ENCODE measurements at regions not wholly inside any gene's neighbourhood (a gene's known extent, or its start where the extent isn't known, plus 50 kb on each side); places are given as distances from the start of the nearest gene placed in this dataset.

GRCh38 chr20:55540486-55540885 is 464.8 kb downstream of the CBLN4 start:
- no peak for TF ChIP-seq CTCF (IDR thresholded peaks at IDR 0.05)
- no peak overlapping the region for H3K4me3 Mint-ChIP-seq
- peaks cover 4% of the 10 kb centered on the region for H3K27me3 Mint-ChIP-seq (ENCODE audit: low read depth, poor library complexity)
- DNase-seq, result no peak
- no peak overlapping the region for H3K27ac Mint-ChIP-seq
- no peaks in the 10 kb centered on the region for H3K4me1 Mint-ChIP-seq
- no peaks in the 10 kb centered on the region for H3K9me3 Mint-ChIP-seq
- no peaks in the 10 kb centered on the region for H3K36me3 Mint-ChIP-seq (ENCODE audit: low read depth)

GRCh38 chr20:55540013-55540412 is 465.3 kb downstream of the CBLN4 start:
- no peaks in the 10 kb centered on the region for H3K9me3 Mint-ChIP-seq
- H3K4me3 Mint-ChIP-seq, result no peak overlapping the region
- H3K36me3 Mint-ChIP-seq (ENCODE audit: low read depth), result no peaks in the 10 kb centered on the region
- no peak for DNase-seq
- no peak overlapping the region for H3K27ac Mint-ChIP-seq
- peaks cover 4% of the 10 kb centered on the region for H3K27me3 Mint-ChIP-seq (ENCODE audit: low read depth, poor library complexity)
- TF ChIP-seq CTCF (IDR thresholded peaks at IDR 0.05), result no peak
- H3K4me1 Mint-ChIP-seq, result no peaks in the 10 kb centered on the region

- Mint-ChIP-seq H3K9me3 (no peaks in the 10 kb centered on the region), H3K4me3 (no peak overlapping the region), H3K27me3 (ENCODE audit: low read depth, poor library complexity) (peaks cover 3% of the 10 kb centered on the region), H3K27ac (no peak overlapping the region), H3K36me3 (ENCODE audit: low read depth) (no peaks in the 10 kb centered on the region), H3K4me1 (no peaks in the 10 kb centered on the region)
- TF ChIP-seq CTCF (IDR thresholded peaks at IDR 0.05), result no peak
- DNase-seq, result no peak
Measured at GRCh38 chr20:55538261-55538908, 466.9 kb downstream of the CBLN4 start.

GRCh38 chr20:55535366-55535765 is 470.0 kb downstream of the CBLN4 start:
- no peaks in the 10 kb centered on the region for H3K9me3 Mint-ChIP-seq
- DNase-seq, result no peak
- H3K36me3 Mint-ChIP-seq (ENCODE audit: low read depth), result no peaks in the 10 kb centered on the region
- no peak overlapping the region for H3K27ac Mint-ChIP-seq
- no peak for TF ChIP-seq CTCF (IDR thresholded peaks at IDR 0.05)
- H3K4me1 Mint-ChIP-seq, result no peaks in the 10 kb centered on the region
- H3K27me3 Mint-ChIP-seq (ENCODE audit: low read depth, poor library complexity), result peaks cover 3% of the 10 kb centered on the region
- no peak overlapping the region for H3K4me3 Mint-ChIP-seq

- Mint-ChIP-seq H3K27ac (no peak overlapping the region), H3K4me1 (peaks cover 1% of the 10 kb centered on the region), H3K9me3 (no peaks in the 10 kb centered on the region), H3K36me3 (ENCODE audit: low read depth) (no peaks in the 10 kb centered on the region), H3K4me3 (no peak overlapping the region), H3K27me3 (ENCODE audit: low read depth, poor library complexity) (peaks cover 3% of the 10 kb centered on the region)
- no peak for TF ChIP-seq CTCF (IDR thresholded peaks at IDR 0.05)
- DNase-seq, result no peak
Measured at GRCh38 chr20:55533632-55534031, 471.7 kb downstream of the CBLN4 start.

- Mint-ChIP-seq H3K36me3 (ENCODE audit: low read depth) (no peaks in the 10 kb centered on the region), H3K4me3 (no peak overlapping the region), H3K27me3 (ENCODE audit: low read depth, poor library complexity) (peaks cover 3% of the 10 kb centered on the region), H3K27ac (no peak overlapping the region), H3K9me3 (peaks cover 2% of the 10 kb centered on the region), H3K4me1 (peaks cover 20% of the 10 kb centered on the region)
- DNase-seq, result no peak
- TF ChIP-seq CTCF (IDR thresholded peaks at IDR 0.05), result no peak
Measured at GRCh38 chr20:55530763-55531162, 474.6 kb downstream of the CBLN4 start.
